ENCODE measurements at regions not wholly inside any gene's neighbourhood (a gene's known extent, or its start where the extent isn't known, plus 50 kb on each side); places are given as distances from the start of the nearest gene placed in this dataset.

DNA sequence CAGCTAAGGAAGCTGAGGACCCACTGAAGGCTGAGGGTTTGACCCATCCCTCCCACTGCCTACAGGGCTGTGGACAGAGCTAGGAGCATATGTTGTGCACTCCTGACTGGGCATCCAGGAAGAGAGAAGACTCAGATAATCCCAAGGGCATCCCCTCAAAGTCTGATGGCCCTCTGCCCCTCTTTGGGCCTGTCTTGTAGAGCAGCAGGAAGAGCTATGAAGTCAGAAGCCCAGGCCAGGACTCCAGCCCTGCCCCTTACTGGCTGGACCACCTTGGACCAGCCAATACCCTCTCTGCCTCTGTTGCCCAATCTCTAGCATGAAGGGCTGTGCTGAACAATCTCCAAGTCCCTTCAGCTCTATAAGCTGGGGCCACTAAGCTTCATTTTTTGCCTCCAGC, 210.8 kb downstream of the RPLP1 start:
- no peak overlapping the region for H3K27ac ChIP-seq
- no peak for TF ChIP-seq POLR2AphosphoS5 (IDR thresholded peaks at IDR 0.05; ENCODE audit: insufficient read depth in 1 of 2, low read depth in 1 of 2)
- TF ChIP-seq, protein P1, sequence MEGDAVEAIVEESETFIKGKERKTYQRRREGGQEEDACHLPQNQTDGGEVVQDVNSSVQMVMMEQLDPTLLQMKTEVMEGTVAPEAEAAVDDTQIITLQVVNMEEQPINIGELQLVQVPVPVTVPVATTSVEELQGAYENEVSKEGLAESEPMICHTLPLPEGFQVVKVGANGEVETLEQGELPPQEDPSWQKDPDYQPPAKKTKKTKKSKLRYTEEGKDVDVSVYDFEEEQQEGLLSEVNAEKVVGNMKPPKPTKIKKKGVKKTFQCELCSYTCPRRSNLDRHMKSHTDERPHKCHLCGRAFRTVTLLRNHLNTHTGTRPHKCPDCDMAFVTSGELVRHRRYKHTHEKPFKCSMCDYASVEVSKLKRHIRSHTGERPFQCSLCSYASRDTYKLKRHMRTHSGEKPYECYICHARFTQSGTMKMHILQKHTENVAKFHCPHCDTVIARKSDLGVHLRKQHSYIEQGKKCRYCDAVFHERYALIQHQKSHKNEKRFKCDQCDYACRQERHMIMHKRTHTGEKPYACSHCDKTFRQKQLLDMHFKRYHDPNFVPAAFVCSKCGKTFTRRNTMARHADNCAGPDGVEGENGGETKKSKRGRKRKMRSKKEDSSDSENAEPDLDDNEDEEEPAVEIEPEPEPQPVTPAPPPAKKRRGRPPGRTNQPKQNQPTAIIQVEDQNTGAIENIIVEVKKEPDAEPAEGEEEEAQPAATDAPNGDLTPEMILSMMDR (IDR thresholded peaks at IDR 0.05), result no peak
- TF ChIP-seq POLR2A (IDR thresholded peaks at IDR 0.05), result no peak
- intact Hi-C loops (cut with DNase I), result no loop called here
- no peaks in the 10 kb centered on the region for H3K36me3 ChIP-seq
- no peaks in the 10 kb centered on the region for H3K9me3 ChIP-seq
- peak in 1 of 2 donors; percentile 43 for DNase-seq (ENCODE audit: extremely low spot score in 2 of 2)
- peaks cover 9% of the 10 kb centered on the region for H3K4me1 ChIP-seq
- no peaks in the 10 kb centered on the region for H3K27me3 ChIP-seq
- H3K4me3 ChIP-seq, result no peak overlapping the region

DNA sequence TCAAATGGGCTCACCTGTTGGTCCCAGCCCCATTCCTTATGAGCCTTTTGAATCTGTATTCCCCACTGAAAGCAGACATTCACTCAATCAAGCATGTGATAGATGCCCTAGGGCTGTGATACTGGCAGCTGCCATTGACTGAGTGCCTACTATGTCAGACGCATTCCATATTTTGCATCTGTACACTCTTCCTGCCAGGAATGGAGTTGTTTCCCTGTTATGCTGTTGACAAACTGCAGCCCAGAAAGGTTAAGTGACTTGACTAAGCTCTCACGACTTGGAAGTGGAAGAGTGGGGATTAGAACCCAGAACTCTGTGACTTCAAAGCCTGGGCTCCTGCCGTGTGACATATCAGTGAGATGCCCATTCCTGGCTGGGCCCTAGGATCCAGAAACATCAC, 211.4 kb downstream of the RPLP1 start:
- intact Hi-C loops (cut with DNase I), result no loop called here
- peak in 1 of 2 donors; percentile 72 for DNase-seq (ENCODE audit: extremely low spot score in 2 of 2)
- Histone ChIP-seq H3K4me3 (no peak overlapping the region), H3K36me3 (no peaks in the 10 kb centered on the region), H3K27me3 (no peaks in the 10 kb centered on the region), H3K9me3 (no peaks in the 10 kb centered on the region), H3K27ac (no peak overlapping the region), H3K4me1 (peaks cover 9% of the 10 kb centered on the region)
- TF ChIP-seq, protein P1 (IDR thresholded peaks at IDR 0.05), result no peak
- TF ChIP-seq POLR2A (IDR thresholded peaks at IDR 0.05), result no peak

DNA sequence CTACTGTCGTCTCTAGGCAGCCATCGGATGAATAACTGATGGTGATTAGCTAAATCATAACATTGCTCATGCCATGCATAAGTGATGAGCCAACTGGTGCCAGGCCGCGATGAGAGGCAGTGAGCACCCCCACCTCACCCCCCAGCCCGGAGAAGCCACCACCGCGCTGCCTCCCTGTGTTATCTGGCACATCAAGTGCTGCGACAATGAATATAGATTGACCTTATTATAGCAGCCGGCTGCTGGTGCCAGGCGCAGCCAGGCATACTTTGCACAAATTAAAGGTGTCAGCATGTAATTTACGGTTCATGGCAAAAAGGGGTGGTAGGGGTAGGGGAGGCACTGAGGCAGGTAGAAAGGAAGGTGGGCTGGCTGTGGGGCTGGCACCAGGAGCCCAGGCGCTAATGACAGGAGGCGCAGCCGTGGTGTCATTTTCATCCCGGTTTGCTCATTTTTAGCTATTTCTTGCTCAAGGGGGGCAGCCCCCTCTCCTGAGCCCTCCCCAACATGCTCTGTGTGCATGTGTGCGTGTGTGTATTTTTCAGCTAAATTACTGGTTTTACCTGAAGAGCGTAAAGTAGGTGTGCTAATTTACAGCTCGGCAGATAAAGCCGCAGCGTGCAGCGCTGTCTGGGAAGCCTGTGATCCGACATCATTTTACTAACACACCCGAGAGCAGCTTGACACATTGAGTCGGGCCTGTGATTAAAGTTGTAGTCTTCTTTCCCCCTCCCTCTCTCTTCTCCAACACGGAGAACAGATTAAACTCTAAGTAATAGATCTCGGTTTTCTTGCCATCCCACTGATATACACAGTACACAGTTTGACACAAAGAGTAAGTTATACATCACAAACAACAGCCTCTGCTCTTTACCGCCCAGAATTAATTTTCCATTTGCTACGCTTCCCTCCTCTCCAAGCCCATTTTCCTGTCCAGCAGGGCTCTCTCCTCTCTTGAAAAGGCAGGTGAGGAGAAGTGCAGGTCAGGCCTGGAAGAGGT, 212.3 kb downstream of the RPLP1 start:
- no peak for DNase-seq (ENCODE audit: extremely low spot score in 2 of 2)
- H3K27ac ChIP-seq, result no peak overlapping the region
- intact Hi-C loops (cut with DNase I), result no loop called here
- TF ChIP-seq, protein P1 (IDR thresholded peaks at IDR 0.05), result no peak
- TF ChIP-seq POLR2AphosphoS5 (IDR thresholded peaks at IDR 0.05; ENCODE audit: insufficient read depth in 1 of 2, low read depth in 1 of 2) (no peak), POLR2A (IDR thresholded peaks at IDR 0.05) (no peak)
- no peak overlapping the region for H3K4me3 ChIP-seq
- no peaks in the 10 kb centered on the region for H3K36me3 ChIP-seq
- H3K4me1 ChIP-seq, result peaks cover 9% of the 10 kb centered on the region
- H3K9me3 ChIP-seq, result no peaks in the 10 kb centered on the region
- H3K27me3 ChIP-seq, result no peaks in the 10 kb centered on the region

DNA sequence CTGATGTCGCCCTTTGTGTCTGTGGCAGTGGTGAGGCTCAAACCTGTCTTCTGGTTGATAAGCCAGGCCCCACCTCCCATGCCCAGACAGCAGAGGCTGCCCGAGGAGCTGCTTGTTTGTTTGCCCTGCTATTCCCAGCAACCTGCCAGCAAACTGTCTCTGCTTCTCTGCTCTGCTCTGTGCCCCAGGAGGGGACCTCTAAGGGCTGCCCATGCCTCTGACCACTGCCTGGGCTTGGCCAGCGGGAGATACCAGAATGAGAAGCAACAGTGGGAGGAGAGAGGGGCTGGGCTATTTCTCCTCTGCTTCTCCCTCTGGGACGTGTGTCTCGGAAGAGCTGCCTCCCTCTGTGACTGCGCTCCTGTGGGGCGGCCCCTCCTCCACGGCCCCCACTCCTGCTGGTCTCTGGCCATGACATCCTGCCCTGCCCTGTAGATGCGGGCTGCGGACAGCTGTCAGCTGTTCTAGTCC, 213.1 kb downstream of the RPLP1 start:
- H3K4me3 ChIP-seq, result no peak overlapping the region
- H3K27me3 ChIP-seq, result no peaks in the 10 kb centered on the region
- H3K27ac ChIP-seq, result no peak overlapping the region
- H3K4me1 ChIP-seq, result peaks cover 9% of the 10 kb centered on the region
- DNase-seq (ENCODE audit: extremely low spot score in 2 of 2), result no peak
- intact Hi-C loops (cut with DNase I), result no loop called here
- TF ChIP-seq POLR2AphosphoS5 (IDR thresholded peaks at IDR 0.05; ENCODE audit: insufficient read depth in 1 of 2, low read depth in 1 of 2) (no peak), POLR2A (IDR thresholded peaks at IDR 0.05) (no peak)
- TF ChIP-seq, protein P1 (IDR thresholded peaks at IDR 0.05), result no peak
- no peaks in the 10 kb centered on the region for H3K9me3 ChIP-seq
- no peaks in the 10 kb centered on the region for H3K36me3 ChIP-seq

DNA sequence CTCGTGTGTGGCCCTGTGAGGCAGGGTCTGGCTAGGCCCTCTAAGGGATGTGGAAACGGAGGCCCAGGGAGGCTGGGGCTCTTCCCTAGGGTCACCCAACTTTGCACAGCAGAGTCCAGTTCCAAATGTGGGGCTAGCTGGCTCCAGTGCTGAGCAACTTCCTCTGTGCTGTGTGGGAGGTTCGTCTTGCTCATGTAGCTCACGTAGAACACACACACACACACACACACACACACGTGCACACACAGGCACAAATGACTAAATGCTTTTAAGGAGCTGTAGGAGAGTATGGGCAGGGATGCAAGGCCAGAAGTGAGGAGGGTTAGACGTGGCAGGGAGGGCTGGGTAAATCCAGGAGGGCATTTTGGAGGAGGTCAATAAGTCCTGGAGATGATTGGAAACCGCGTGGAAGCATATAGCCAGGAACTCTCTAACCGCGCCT, 213.8 kb downstream of the RPLP1 start:
- TF ChIP-seq POLR2AphosphoS5 (IDR thresholded peaks at IDR 0.05; ENCODE audit: insufficient read depth in 1 of 2, low read depth in 1 of 2), result no peak
- TF ChIP-seq, protein P1 (IDR thresholded peaks at IDR 0.05), result no peak
- no peak for TF ChIP-seq POLR2A (IDR thresholded peaks at IDR 0.05)
- intact Hi-C loops (cut with DNase I), result no loop called here
- H3K27ac ChIP-seq, result no peak overlapping the region
- no peak for DNase-seq (ENCODE audit: extremely low spot score in 2 of 2)
- peaks cover 9% of the 10 kb centered on the region for H3K4me1 ChIP-seq
- H3K9me3 ChIP-seq, result no peaks in the 10 kb centered on the region
- H3K27me3 ChIP-seq, result no peaks in the 10 kb centered on the region
- H3K4me3 ChIP-seq, result no peak overlapping the region
- no peaks in the 10 kb centered on the region for H3K36me3 ChIP-seq

All from vagina (tissue), 2 donors.